ENCODE measurements at regions not wholly inside any gene's neighbourhood (a gene's known extent, or its start where the extent isn't known, plus 50 kb on each side); places are given as distances from the start of the nearest gene placed in this dataset.

GRCh38 chr2:156691014-156691413 is 254.8 kb downstream of the GPD2 start:
- Histone ChIP-seq H3K9me3 (no peaks in the 10 kb centered on the region), H3K4me1 (no peaks in the 10 kb centered on the region), H3K27ac (no peak overlapping the region), H3K4me3 (no peak overlapping the region), H3K27me3 (no peaks in the 10 kb centered on the region), H3K36me3 (no peaks in the 10 kb centered on the region)
- no peak for TF ChIP-seq CTCF (IDR thresholded peaks at IDR 0.05)
- no peak for DNase-seq
- ATAC-seq = no peak
- intact Hi-C loops (cut with DNase I) = no loop called here

- ATAC-seq = no peak
These were observed 258.8 kb downstream of the GPD2 start for GRCh38 chr2:156695020-156695419.

GRCh38 chr2:156695595-156695994 is 259.4 kb downstream of the GPD2 start:
- no peak for TF ChIP-seq CTCF (IDR thresholded peaks at IDR 0.05)
- Histone ChIP-seq H3K9me3 (no peaks in the 10 kb centered on the region), H3K27me3 (no peaks in the 10 kb centered on the region), H3K4me1 (no peaks in the 10 kb centered on the region), H3K27ac (no peak overlapping the region), H3K36me3 (no peaks in the 10 kb centered on the region), H3K4me3 (no peak overlapping the region)
- DNase-seq (no peak), ATAC-seq (no peak)
- intact Hi-C loops (cut with DNase I) = no loop called here

More at GRCh38 chr2:156695020-156695419, 258.8 kb downstream of the GPD2 start:
- no peak overlapping the region for H3K4me3 ChIP-seq
- no peaks in the 10 kb centered on the region for H3K27me3 ChIP-seq
- H3K36me3 ChIP-seq = no peaks in the 10 kb centered on the region
- H3K27ac ChIP-seq = no peak overlapping the region
- no peak for TF ChIP-seq CTCF (IDR thresholded peaks at IDR 0.05)
- intact Hi-C loops (cut with DNase I) = no loop called here
- H3K9me3 ChIP-seq = no peaks in the 10 kb centered on the region
- no peak for DNase-seq
- no peaks in the 10 kb centered on the region for H3K4me1 ChIP-seq

- ATAC-seq (no peak), DNase-seq (no peak)
- no peak for TF ChIP-seq CTCF (IDR thresholded peaks at IDR 0.05)
- no peak overlapping the region for H3K4me3 ChIP-seq
- H3K27ac ChIP-seq = no peak overlapping the region
- no peaks in the 10 kb centered on the region for H3K36me3 ChIP-seq
- no peaks in the 10 kb centered on the region for H3K9me3 ChIP-seq
- no peaks in the 10 kb centered on the region for H3K27me3 ChIP-seq
- intact Hi-C loops (cut with DNase I) = no loop called here
- no peaks in the 10 kb centered on the region for H3K4me1 ChIP-seq
These were observed 261.7 kb downstream of the GPD2 start for GRCh38 chr2:156697906-156698305.

GRCh38 chr2:156700681-156701080 is 264.5 kb downstream of the GPD2 start:
- no peak for DNase-seq
- intact Hi-C loops (cut with DNase I) = no loop called here
- Histone ChIP-seq H3K9me3 (no peaks in the 10 kb centered on the region), H3K4me1 (no peaks in the 10 kb centered on the region), H3K27me3 (no peaks in the 10 kb centered on the region), H3K27ac (no peak overlapping the region), H3K36me3 (no peaks in the 10 kb centered on the region), H3K4me3 (no peak overlapping the region)
- no peak for ATAC-seq
- TF ChIP-seq CTCF (IDR thresholded peaks at IDR 0.05) = no peak

Data from left lung (tissue), 4 donors.